H1 (cell line): ENCODE measurements at regions not wholly inside any gene's neighbourhood (a gene's known extent, or its start where the extent isn't known, plus 50 kb on each side); places are given as distances from the start of the nearest gene placed in this dataset.
"Not testable (repeated sequence)": the region's sequence is repeated elsewhere in the genome, so short reads cannot be mapped to it uniquely, and the experiment has no call there.

Source experiments
- CTCF ChIA-PET: fragments of 300-600 bp; sonication (Branson Sonifier 250); formaldehyde crosslinking; loops from one replicate; lab custom pipeline; 2021; ENCODE audit not compliant: partially characterized antibody; lab: Charles Lee
- POLR2A ChIA-PET: fragments of 300-600 bp; sonication (Branson Sonifier 250); formaldehyde crosslinking; loops from one replicate; lab custom pipeline; 2021; ENCODE audit warnings: inconsistent platforms; ENCODE audit not compliant: partially characterized antibody; lab: Charles Lee
- DNase-seq, 2 experiments: peaks; one replicate each; pipeline versions ENCODE4 v3.0.0 to v3.0.0-alpha.2; 2010 to 2022; ENCODE audit warnings: low spot score in 2 of 2, low read depth in 1 of 2, mixed read lengths in 1 of 2
- FAIRE-seq: peaks from 2 replicates; lab custom pipeline; 2011; peaks lifted over from hg19 to GRCh38; lab: Jason Lieb, UNC
- H2AFZ ChIP-seq: 2 replicates; pipeline ENCODE4 v1.8.1; 2012; ENCODE audit warnings: low read length, inconsistent platforms
- H2AK5ac ChIP-seq: 2 replicates; pipeline ENCODE4 v1.6.1; 2013; ENCODE audit warnings: low read depth, low read length
- H2BK120ac ChIP-seq: replicated peaks from 2 replicates; pipeline ENCODE3; 2013; ENCODE audit warnings: low read depth, low read length, inconsistent platforms
- H2BK12ac ChIP-seq: 2 replicates; pipeline ENCODE4 v1.6.1; 2013; ENCODE audit warnings: low read depth, low read length
- H2BK15ac ChIP-seq: 2 replicates; pipeline ENCODE4 v1.6.1; 2013; ENCODE audit warnings: low read length
- H2BK20ac ChIP-seq: 2 replicates; pipeline ENCODE4 v1.6.1; 2013; ENCODE audit warnings: low read length
- H2BK5ac ChIP-seq: 2 replicates; pipeline ENCODE4 v1.6.1; 2013; ENCODE audit warnings: low read depth, low read length
- H3K14ac ChIP-seq: 2 replicates; pipeline ENCODE4 v1.6.1; 2013; ENCODE audit warnings: inconsistent platforms; ENCODE audit not compliant: insufficient read length
- H3K18ac ChIP-seq: 2 replicates; pipeline ENCODE4 v1.6.1; 2013; ENCODE audit warnings: low read length; ENCODE audit errors: extremely low read depth
- H3K23ac ChIP-seq: 2 replicates; pipeline ENCODE4 v1.6.1; 2013; ENCODE audit warnings: inconsistent platforms; ENCODE audit not compliant: insufficient read length
- H3K23me2 ChIP-seq: 2 replicates; pipeline ENCODE4 v1.6.1; 2013; ENCODE audit warnings: low read depth, low read length
- H3K27ac ChIP-seq: 2 replicates; pipeline ENCODE4 v1.6.1; 2011; ENCODE audit warnings: low read depth, low read length, inconsistent platforms
- H3K27me3 ChIP-seq, 4 experiments: replicated peaks in 1 of 4; 1 replicate in 1 of 4; 2 replicates in 3 of 4; pipeline versions ENCODE4 v1.6.1 to v1.8.1; 2011 to 2013; ENCODE audit warnings: low read length in 3 of 4, mild to moderate bottlenecking in 3 of 4, inconsistent platforms in 2 of 4, mixed read lengths in 2 of 4, moderate library complexity in 1 of 4; ENCODE audit not compliant: control insufficient read depth in 3 of 4, insufficient read depth in 3 of 4; ENCODE audit errors: extremely low read depth in 1 of 4
- H3K36me3 ChIP-seq, 4 experiments: 2 replicates each; pipeline versions ENCODE4 v1.6.1 to v1.8.1; 2011 to 2013; ENCODE audit warnings: mild to moderate bottlenecking in 4 of 4, low read length in 3 of 4, moderate library complexity in 2 of 4, control low read depth in 1 of 4, inconsistent platforms in 1 of 4; ENCODE audit not compliant: insufficient read depth in 4 of 4, control insufficient read depth in 2 of 4
- H3K4ac ChIP-seq: replicated peaks from 2 replicates; pipeline ENCODE3; 2013; ENCODE audit warnings: low read length, low read depth, mixed read lengths, inconsistent platforms; ENCODE audit not compliant: insufficient read length
- H3K4me1 ChIP-seq, 4 experiments: replicated peaks in 1 of 4; 1 replicate in 1 of 4; 2 replicates in 3 of 4; pipeline versions ENCODE4 v1.6.1 to v1.8.1; 2011 to 2013; ENCODE audit warnings: low read length in 3 of 4, inconsistent platforms in 2 of 4, mixed read lengths in 1 of 4; ENCODE audit not compliant: insufficient read depth in 4 of 4, control insufficient read depth in 3 of 4
- H3K4me2 ChIP-seq, 2 experiments: 2 replicates each; pipeline versions ENCODE4 v1.6.1 to v1.8.1; 2011 to 2013; ENCODE audit warnings: low read depth in 2 of 2, low read length in 2 of 2, control low read depth in 1 of 2, inconsistent platforms in 1 of 2, mild to moderate bottlenecking in 1 of 2; ENCODE audit not compliant: insufficient read depth in 1 of 2
- H3K4me3 ChIP-seq, 4 experiments: fragments of 200-600, 300-600 bp in 1 of 4; sonication (generic), shearing (Covaris generic), sonication (Bioruptor Twin) in 1 of 4; 2 replicates each; pipeline versions ENCODE4 v1.5.1 to v1.8.1; 2011 to 2016; ENCODE audit warnings: low read length in 4 of 4, low read depth in 3 of 4, control low read depth in 2 of 4, inconsistent platforms in 2 of 4, mild to moderate bottlenecking in 2 of 4, mixed read lengths in 1 of 4, moderate library complexity in 1 of 4; ENCODE audit not compliant: insufficient read depth in 2 of 4; ENCODE audit errors: extremely low read depth in 1 of 4
- H3K56ac ChIP-seq: replicated peaks from 2 replicates; pipeline ENCODE3; 2013; ENCODE audit warnings: low read depth, mild to moderate bottlenecking, mixed read lengths, low read length, inconsistent platforms; ENCODE audit not compliant: insufficient read length
- H3K79me1 ChIP-seq: 2 replicates; pipeline ENCODE4 v1.6.1; 2013; ENCODE audit warnings: low read depth, low read length, control low read depth
- H3K79me2 ChIP-seq, 2 experiments: 2 replicates each; pipeline versions ENCODE4 v1.6.1 to v1.8.1; 2012 to 2013; ENCODE audit warnings: low read length in 2 of 2, mild to moderate bottlenecking in 2 of 2, inconsistent platforms in 1 of 2; ENCODE audit not compliant: insufficient read depth in 2 of 2, control insufficient read depth in 1 of 2
- H3K9ac ChIP-seq, 4 experiments: replicated peaks in 1 of 4; 1 replicate in 1 of 4; 2 replicates in 3 of 4; pipeline versions ENCODE4 v1.6.1 to v1.8.1; 2011 to 2013; ENCODE audit warnings: low read depth in 3 of 4, low read length in 3 of 4, control low read depth in 2 of 4, mild to moderate bottlenecking in 2 of 4, moderate library complexity in 2 of 4, inconsistent platforms in 1 of 4; ENCODE audit errors: extremely low read depth in 1 of 4
- H3K9me3 ChIP-seq, 2 experiments: 2 replicates each; pipeline versions ENCODE4 v1.6.1 to v1.8.1; 2012 to 2013; ENCODE audit warnings: mild to moderate bottlenecking in 2 of 2, moderate library complexity in 2 of 2, control low read depth in 1 of 2, inconsistent platforms in 1 of 2, low read depth in 1 of 2, low read length in 1 of 2, mixed read lengths in 1 of 2; ENCODE audit not compliant: insufficient read depth in 2 of 2
- H4K20me1 ChIP-seq, 2 experiments: replicated peaks in 1 of 2; 2 replicates each; pipeline versions ENCODE3 to v1.8.1; 2011 to 2013; ENCODE audit warnings: inconsistent platforms in 2 of 2, low read length in 2 of 2, mild to moderate bottlenecking in 1 of 2; ENCODE audit not compliant: insufficient read depth in 2 of 2, control insufficient read depth in 1 of 2
- H4K5ac ChIP-seq: 2 replicates; pipeline ENCODE4 v1.6.1; 2013; ENCODE audit warnings: low read length, low read depth, mixed read lengths, inconsistent platforms; ENCODE audit not compliant: insufficient read length
- H4K8ac ChIP-seq: 2 replicates; pipeline ENCODE4 v1.8.0; 2013; ENCODE audit warnings: mild to moderate bottlenecking, moderate library complexity, low read length, inconsistent platforms; ENCODE audit not compliant: insufficient read depth; ENCODE audit errors: extremely low read depth
- H4K91ac ChIP-seq: replicated peaks from 2 replicates; pipeline ENCODE3; 2013; ENCODE audit warnings: low read length, mixed read lengths, inconsistent platforms; ENCODE audit not compliant: insufficient read length

- H2BK15ac ChIP-seq, H3K79me1 ChIP-seq, H2BK20ac ChIP-seq, H2BK12ac ChIP-seq, H3K4ac ChIP-seq, H3K9ac ChIP-seq, H2BK120ac ChIP-seq, H3K23ac ChIP-seq, H3K56ac ChIP-seq, H3K4me1 ChIP-seq, H3K4me2 ChIP-seq, H3K9me3 ChIP-seq, H3K27me3 ChIP-seq, H3K36me3 ChIP-seq, H4K8ac ChIP-seq, H3K14ac ChIP-seq, FAIRE-seq, H3K4me3 ChIP-seq, H4K5ac ChIP-seq, H3K27ac ChIP-seq, H2AFZ ChIP-seq, H4K91ac ChIP-seq, H2AK5ac ChIP-seq, POLR2A ChIA-PET, H3K79me2 ChIP-seq, H2BK5ac ChIP-seq, H3K18ac ChIP-seq, H3K23me2 ChIP-seq, H4K20me1 ChIP-seq, DNase-seq, CTCF ChIA-PET: not testable (repeated sequence)
Measured at GRCh38 chr16:79937671-79938070, 337.1 kb upstream of the MAF start.
